Breast epithelium (tissue), 4 donors: ENCODE measurements at regions not wholly inside any gene's neighbourhood (a gene's known extent, or its start where the extent isn't known, plus 50 kb on each side); places are given as distances from the start of the nearest gene placed in this dataset.
A peak's percentile ranks its signal among the peaks of the same experiment; 100 is the strongest.

ENCODE experiments used
- DNase-seq, 2 donors: peaks; one replicate each; pipeline ENCODE4 v3.0.0-alpha.2; 2019; ENCODE audit warnings: low spot score in 2 of 2
- H3K27ac ChIP-seq, 2 donors: fragments of 200-600 bp; sonication (generic) in 1 of 2; one replicate each; pipeline ENCODE4 v1.5.1; 2016 to 2019; ENCODE audit warnings: mild to moderate bottlenecking in 1 of 2
- H3K27me3 ChIP-seq, 2 donors: fragments of 200-600 bp; sonication (generic) in 1 of 2; one replicate each; pipeline versions ENCODE4 v1.5.1 to v1.6.0; 2017 to 2019; ENCODE audit warnings: control low read depth in 1 of 2, mild to moderate bottlenecking in 1 of 2
- H3K36me3 ChIP-seq: fragments of 200-600 bp; one replicate; pipeline ENCODE4 v1.5.1; 2019
- H3K4me1 ChIP-seq, 2 donors: fragments of 200-600 bp; sonication (generic); one replicate each; pipeline ENCODE4 v1.5.1; 2016 to 2019; ENCODE audit warnings: control low read depth in 1 of 2
- H3K4me3 ChIP-seq, 3 donors: fragments of 200-600 bp; sonication (generic); 1 replicate in 2 of 3; 2 replicates in 1 of 3; pipeline ENCODE4 v1.5.1; 2016 to 2019; ENCODE audit warnings: mild to moderate bottlenecking in 3 of 3, moderate library complexity in 2 of 3
- H3K9me3 ChIP-seq, 2 donors: fragments of 200-600 bp; sonication (generic) in 1 of 2; one replicate each; pipeline ENCODE4 v1.5.1; 2016 to 2019; ENCODE audit warnings: control low read depth in 1 of 2
- POLR2A ChIP-seq: fragments of 450-650 bp; IDR thresholded peaks from one replicate; pipeline ENCODE4 v1.6.1; 2016; ENCODE audit warnings: antibody characterized with exemption, mild to moderate bottlenecking, moderate library complexity
- POLR2AphosphoS5 ChIP-seq, 3 donors: sonication (generic); formaldehyde crosslinking; IDR thresholded peaks; one replicate each; pipeline ENCODE4 v1.6.1; 2017; ENCODE audit warnings: antibody characterized with exemption in 3 of 3
- intact Hi-C: fragments of 100-400 bp; cut with DNase I; formaldehyde crosslinking; loops from one replicate; pipeline ENCODE4 v1.15.1; 2023; ENCODE audit warnings: low total_unique reads
- TF ChIP-seq, protein P1 (sequence below), 3 donors: fragments of 450-650 bp; IDR thresholded peaks; one replicate each; pipeline ENCODE4 v1.5.1; 2016 to 2017; ENCODE audit warnings: antibody characterized with exemption in 3 of 3, mild to moderate bottlenecking in 3 of 3, moderate library complexity in 3 of 3

DNA sequence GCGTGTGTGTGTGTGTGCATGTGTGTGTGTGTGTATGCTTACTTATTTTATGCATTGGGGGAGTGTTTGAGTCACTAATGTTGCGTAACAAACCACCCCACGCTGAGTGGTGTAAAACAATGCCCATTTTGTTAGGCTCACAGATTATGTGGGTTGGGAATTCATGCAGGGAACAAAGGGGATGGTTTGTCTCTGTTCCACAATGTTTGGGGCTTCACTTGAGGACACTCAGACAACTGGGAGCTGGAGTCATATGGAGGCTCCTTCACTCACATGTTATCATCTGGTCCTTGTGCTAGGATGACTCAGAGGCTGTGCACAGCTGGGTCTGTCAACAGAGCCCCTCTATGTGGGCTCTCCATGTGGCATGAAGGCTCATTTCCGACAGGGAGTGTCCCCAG is 51.3 kb upstream of the LARGE1 start:
- intact Hi-C loops, result no loop called here
- DNase-seq, result peak in 1 of 2 donors; percentile 66
- H3K36me3 ChIP-seq, result no peaks in the 10 kb centered on the region

DNA sequence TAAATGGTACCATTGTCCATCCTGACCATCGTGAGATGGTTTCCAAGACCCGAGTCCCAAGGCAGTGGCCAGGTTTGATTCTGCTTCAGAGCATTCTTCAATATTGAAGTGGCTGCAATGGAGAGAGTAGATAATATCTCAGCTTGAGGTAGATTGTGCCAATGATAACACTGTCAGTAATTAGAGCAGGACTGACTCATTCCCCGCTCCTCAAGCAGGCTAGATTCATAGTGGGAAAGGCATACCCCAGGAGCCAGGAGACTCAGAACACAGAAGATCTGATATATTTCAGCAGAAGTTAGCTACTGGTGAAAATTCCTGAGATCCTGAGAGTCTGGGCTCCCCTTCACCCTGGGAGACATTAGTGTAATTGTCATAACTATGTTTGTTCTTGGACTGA is 55.6 kb upstream of the LARGE1 start:
- Histone ChIP-seq H3K27me3 (no peaks in the 10 kb centered on the region), H3K9me3 (no peaks in the 10 kb centered on the region), H3K4me1 (peaks cover 0 to 7% of the 10 kb centered on the region in 2 donors), H3K4me3 (no peak overlapping the region), H3K27ac (no peak overlapping the region), H3K36me3 (no peaks in the 10 kb centered on the region)
- DNase-seq, result no peak
- intact Hi-C loops, result no loop called here
- TF ChIP-seq, protein P1, sequence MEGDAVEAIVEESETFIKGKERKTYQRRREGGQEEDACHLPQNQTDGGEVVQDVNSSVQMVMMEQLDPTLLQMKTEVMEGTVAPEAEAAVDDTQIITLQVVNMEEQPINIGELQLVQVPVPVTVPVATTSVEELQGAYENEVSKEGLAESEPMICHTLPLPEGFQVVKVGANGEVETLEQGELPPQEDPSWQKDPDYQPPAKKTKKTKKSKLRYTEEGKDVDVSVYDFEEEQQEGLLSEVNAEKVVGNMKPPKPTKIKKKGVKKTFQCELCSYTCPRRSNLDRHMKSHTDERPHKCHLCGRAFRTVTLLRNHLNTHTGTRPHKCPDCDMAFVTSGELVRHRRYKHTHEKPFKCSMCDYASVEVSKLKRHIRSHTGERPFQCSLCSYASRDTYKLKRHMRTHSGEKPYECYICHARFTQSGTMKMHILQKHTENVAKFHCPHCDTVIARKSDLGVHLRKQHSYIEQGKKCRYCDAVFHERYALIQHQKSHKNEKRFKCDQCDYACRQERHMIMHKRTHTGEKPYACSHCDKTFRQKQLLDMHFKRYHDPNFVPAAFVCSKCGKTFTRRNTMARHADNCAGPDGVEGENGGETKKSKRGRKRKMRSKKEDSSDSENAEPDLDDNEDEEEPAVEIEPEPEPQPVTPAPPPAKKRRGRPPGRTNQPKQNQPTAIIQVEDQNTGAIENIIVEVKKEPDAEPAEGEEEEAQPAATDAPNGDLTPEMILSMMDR (IDR thresholded peaks at IDR 0.05), result no peak

More for the DNA sequence above, 51.3 kb upstream of the LARGE1 start:
- H3K9me3 ChIP-seq, result no peaks in the 10 kb centered on the region
- peaks cover 0 to 7% of the 10 kb centered on the region in 2 donors for H3K4me1 ChIP-seq
- H3K4me3 ChIP-seq, result no peak overlapping the region
- no peak for TF ChIP-seq POLR2AphosphoS5 (IDR thresholded peaks at IDR 0.05)
- TF ChIP-seq, protein P1 (IDR thresholded peaks at IDR 0.05), result no peak
- no peak for TF ChIP-seq POLR2A
- no peaks in the 10 kb centered on the region for H3K27me3 ChIP-seq
- peak overlapping the region; percentile 61 to 67 for H3K27ac ChIP-seq

DNA sequence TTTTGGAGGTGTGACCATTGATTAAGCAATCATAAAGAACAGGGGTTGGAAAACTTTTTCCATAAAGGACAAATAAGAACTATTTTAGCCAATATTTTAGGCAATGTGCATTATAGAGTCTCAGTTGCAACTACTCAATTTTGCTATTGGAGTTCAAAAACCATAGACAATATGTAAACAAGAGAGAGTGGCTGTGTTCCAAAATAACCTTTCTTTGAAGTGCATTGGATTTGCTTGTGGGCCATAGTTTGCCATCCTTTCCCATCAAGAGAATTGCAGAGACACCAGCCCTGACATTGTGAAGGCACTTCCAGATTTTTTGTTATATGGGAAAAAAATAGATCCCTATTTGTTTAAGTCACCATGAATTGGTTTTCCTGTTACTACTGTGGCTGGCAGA is 63.3 kb upstream of the LARGE1 start:
- Histone ChIP-seq H3K4me1 (no peaks in the 10 kb centered on the region), H3K4me3 (no peak overlapping the region), H3K9me3 (no peaks in the 10 kb centered on the region), H3K27ac (no peak overlapping the region), H3K27me3 (no peaks in the 10 kb centered on the region), H3K36me3 (no peaks in the 10 kb centered on the region)
- intact Hi-C loops, result loop anchor here (2.0 kb wide), 1 partner anchor 13 kb away; no protein-coding TSS in a partner anchor
- TF ChIP-seq POLR2A, result no peak
- TF ChIP-seq, protein P1 (IDR thresholded peaks at IDR 0.05), result no peak
- no peak for TF ChIP-seq POLR2AphosphoS5 (IDR thresholded peaks at IDR 0.05)
- no peak for DNase-seq

DNA sequence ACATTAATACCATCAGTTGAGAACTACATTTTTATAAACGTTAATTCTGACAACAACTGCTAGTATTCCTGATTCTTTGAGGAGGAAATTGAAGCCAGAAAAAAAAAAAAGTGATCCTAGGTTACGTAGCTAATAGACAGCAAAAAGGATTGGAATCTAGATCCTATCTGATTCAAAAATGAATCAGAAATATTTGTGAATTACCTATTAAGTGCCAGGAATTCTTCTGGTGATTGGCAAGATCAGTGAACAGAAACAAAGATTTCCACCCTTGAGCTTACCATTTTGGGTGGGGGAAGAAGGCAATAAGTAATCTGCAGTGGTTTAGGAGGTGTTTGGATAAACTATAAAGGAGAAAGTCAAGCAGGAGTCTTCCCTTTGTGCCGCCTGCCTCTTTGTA is 63.9 kb upstream of the LARGE1 start:
- intact Hi-C loops, result no loop called here
- Histone ChIP-seq H3K27ac (no peak overlapping the region), H3K4me1 (no peaks in the 10 kb centered on the region), H3K9me3 (no peaks in the 10 kb centered on the region), H3K36me3 (no peaks in the 10 kb centered on the region), H3K27me3 (no peaks in the 10 kb centered on the region), H3K4me3 (no peak overlapping the region)
- DNase-seq, result no peak
- TF ChIP-seq, protein P1 (IDR thresholded peaks at IDR 0.05), result no peak
- TF ChIP-seq POLR2AphosphoS5 (IDR thresholded peaks at IDR 0.05), result no peak
- no peak for TF ChIP-seq POLR2A

DNA sequence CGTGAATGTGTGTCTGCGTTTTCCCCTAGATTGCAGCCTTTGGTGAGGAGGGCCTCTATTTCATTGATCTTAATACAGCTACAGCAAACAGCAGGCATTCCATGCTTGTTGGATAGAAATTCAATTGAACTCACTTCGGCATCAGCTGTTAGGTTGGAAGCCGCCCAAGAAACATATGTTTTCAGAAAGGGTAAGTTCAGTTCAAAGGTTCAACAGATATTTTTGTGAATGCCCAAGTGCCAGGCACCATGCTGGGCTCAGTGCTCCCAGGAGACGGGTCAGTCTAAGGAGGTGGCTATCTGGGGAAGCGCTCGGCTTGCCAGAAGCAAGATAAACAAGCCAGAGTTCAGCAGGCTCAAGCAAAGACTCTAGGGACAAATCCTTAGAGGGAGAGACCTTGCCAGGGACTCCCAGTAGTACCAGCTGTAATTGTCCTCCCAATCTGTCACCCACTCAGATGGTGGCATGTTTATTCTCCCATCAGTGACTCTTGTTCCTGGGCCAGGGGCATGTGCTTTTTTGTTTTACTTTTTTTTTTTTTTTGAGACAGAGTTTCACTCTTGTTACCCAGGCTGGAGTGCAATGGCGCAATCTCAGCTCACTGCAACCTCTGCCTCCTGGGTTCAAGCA is 64.5 kb upstream of the LARGE1 start:
- Histone ChIP-seq H3K27ac (no peak overlapping the region), H3K9me3 (no peaks in the 10 kb centered on the region), H3K27me3 (no peaks in the 10 kb centered on the region), H3K4me3 (no peak overlapping the region), H3K36me3 (no peaks in the 10 kb centered on the region), H3K4me1 (no peaks in the 10 kb centered on the region)
- intact Hi-C loops, result no loop called here
- DNase-seq, result no peak
- TF ChIP-seq, protein P1 (IDR thresholded peaks at IDR 0.05), result no peak
- TF ChIP-seq POLR2AphosphoS5 (IDR thresholded peaks at IDR 0.05) (no peak), POLR2A (no peak)
